Hepatocyte (in vitro differentiated cells): ENCODE measurements at regions not wholly inside any gene's neighbourhood (a gene's known extent, or its start where the extent isn't known, plus 50 kb on each side); places are given as distances from the start of the nearest gene placed in this dataset.

ENCODE experiments used
- DNase-seq: peaks from one replicate; pipeline ENCODE4 v3.0.0-alpha.2; 2016; ENCODE audit warnings: low spot score
- H2AFZ ChIP-seq: fragments of 200-600 bp; sonication (generic); 2 replicates; pipeline ENCODE4 v1.6.0; 2016; ENCODE audit warnings: antibody characterized with exemption, mild to moderate bottlenecking
- H3K27ac ChIP-seq: fragments of 200-600 bp; sonication (generic); 2 replicates; pipeline ENCODE4 v1.5.1; 2016; ENCODE audit warnings: mild to moderate bottlenecking
- H3K27me3 ChIP-seq: fragments of 200-600 bp; sonication (generic); 2 replicates; pipeline ENCODE4 v1.6.1; 2016
- H3K36me3 ChIP-seq: fragments of 200-600 bp; sonication (generic); replicated peaks from 2 replicates; pipeline ENCODE4 v1.5.1; 2016; ENCODE audit warnings: low read depth; ENCODE audit not compliant: insufficient read depth
- H3K4me1 ChIP-seq: fragments of 200-600 bp; sonication (generic); 2 replicates; pipeline ENCODE4 v1.5.1; 2016; ENCODE audit warnings: mild to moderate bottlenecking, moderate library complexity; ENCODE audit not compliant: insufficient read depth
- H3K4me2 ChIP-seq: fragments of 200-600 bp; sonication (generic); 2 replicates; pipeline ENCODE4 v1.6.0; 2016
- H3K4me3 ChIP-seq: fragments of 200-600 bp; sonication (generic); 2 replicates; pipeline ENCODE4 v1.5.1; 2016; ENCODE audit warnings: mild to moderate bottlenecking
- H3K79me2 ChIP-seq: fragments of 200-600 bp; sonication (generic); 2 replicates; pipeline ENCODE4 v1.6.0; 2017; ENCODE audit warnings: mild to moderate bottlenecking
- H3K9me2 ChIP-seq: fragments of 200-600 bp; sonication (generic); replicated peaks from 2 replicates; pipeline ENCODE4 v1.6.0; 2017; ENCODE audit warnings: mild to moderate bottlenecking; ENCODE audit not compliant: insufficient read depth
- H3K9me3 ChIP-seq: fragments of 200-600 bp; sonication (generic); 2 replicates; pipeline ENCODE4 v1.5.1; 2016; ENCODE audit warnings: low read depth, mild to moderate bottlenecking
- H4K20me1 ChIP-seq: fragments of 200-600 bp; sonication (generic); 2 replicates; pipeline ENCODE4 v1.6.0; 2016; ENCODE audit warnings: mild to moderate bottlenecking; ENCODE audit not compliant: insufficient read depth, poor library complexity, severe bottlenecking
- CTCF ChIP-seq: fragments of 200-600 bp; sonication (generic); IDR thresholded peaks from 2 replicates; pipeline ENCODE4 v1.5.1; 2016; ENCODE audit warnings: antibody characterized with exemption, mild to moderate bottlenecking; ENCODE audit not compliant: poor library complexity
- EZH2 ChIP-seq: fragments of 200-600 bp; sonication (generic); IDR thresholded peaks from 2 replicates; pipeline ENCODE4 v1.6.1; 2016; ENCODE audit warnings: antibody characterized with exemption, mild to moderate bottlenecking, borderline replicate concordance
- EZH2phosphoT487 ChIP-seq: fragments of 200-600 bp; sonication (generic); IDR thresholded peaks from one replicate; pipeline ENCODE4 v1.6.1; 2018; ENCODE audit warnings: antibody characterized with exemption, mild to moderate bottlenecking, low read depth, moderate library complexity; ENCODE audit not compliant: unreplicated experiment, severe bottlenecking
- WGBS: methylation state at CpG from one replicate; pipeline ENCODE4 v1.1.6; 2016; ENCODE audit warnings: low lambda C conversion rate; ENCODE audit errors: missing lambda C conversion rate; 5-methylcytosine and 5-hydroxymethylcytosine counted together

- Histone ChIP-seq H3K4me1 (no peaks in the 10 kb centered on the region), H4K20me1 (no peaks in the 10 kb centered on the region), H3K4me3 (no peak overlapping the region), H3K9me2 (no peaks in the 10 kb centered on the region), H3K4me2 (no peak overlapping the region), H3K79me2 (no peaks in the 10 kb centered on the region), H3K27ac (no peak overlapping the region), H3K27me3 (no peaks in the 10 kb centered on the region), H2AFZ (no peak overlapping the region), H3K36me3 (no peaks in the 10 kb centered on the region), H3K9me3 (no peaks in the 10 kb centered on the region)
- no peak for TF ChIP-seq CTCF
- TF ChIP-seq EZH2 = no peak
- DNase-seq = no peak
- 83% methylated on average over 1 of the region's 1 CpG for WGBS
Observed at GRCh38 chr2:35503738-35504199, 851.8 kb upstream of the CRIM1 start.

GRCh38 chr2:35503311-35503710 is 852.3 kb upstream of the CRIM1 start:
- H3K9me2 ChIP-seq = no peaks in the 10 kb centered on the region
- TF ChIP-seq EZH2 = no peak
- TF ChIP-seq CTCF = no peak
- TF ChIP-seq EZH2phosphoT487 = no peak
- no peak overlapping the region for H2AFZ ChIP-seq
- no peaks in the 10 kb centered on the region for H3K79me2 ChIP-seq
- no peaks in the 10 kb centered on the region for H3K36me3 ChIP-seq
- no peak overlapping the region for H3K27ac ChIP-seq
- 82% methylated on average over 3 of the region's 3 CpGs for WGBS
- no peak for DNase-seq
- no peak overlapping the region for H3K4me2 ChIP-seq
- H3K4me3 ChIP-seq = no peak overlapping the region
- no peaks in the 10 kb centered on the region for H3K27me3 ChIP-seq
- no peaks in the 10 kb centered on the region for H3K9me3 ChIP-seq
- H4K20me1 ChIP-seq = no peaks in the 10 kb centered on the region
- no peaks in the 10 kb centered on the region for H3K4me1 ChIP-seq

- DNase-seq = no peak
- H3K9me2 ChIP-seq = no peaks in the 10 kb centered on the region
- H3K9me3 ChIP-seq = no peaks in the 10 kb centered on the region
- no peaks in the 10 kb centered on the region for H3K4me1 ChIP-seq
- H3K36me3 ChIP-seq = no peaks in the 10 kb centered on the region
- H3K4me3 ChIP-seq = no peak overlapping the region
- no peak overlapping the region for H3K27ac ChIP-seq
- TF ChIP-seq EZH2 = no peak
- TF ChIP-seq EZH2phosphoT487 = no peak
- TF ChIP-seq CTCF = no peak
- no peaks in the 10 kb centered on the region for H3K27me3 ChIP-seq
- no peak overlapping the region for H2AFZ ChIP-seq
- no peaks in the 10 kb centered on the region for H3K79me2 ChIP-seq
- H4K20me1 ChIP-seq = no peaks in the 10 kb centered on the region
- 82% methylated on average over 6 of the region's 6 CpGs for WGBS
- H3K4me2 ChIP-seq = no peak overlapping the region
Observed at GRCh38 chr2:35501076-35501475, 854.5 kb upstream of the CRIM1 start.

GRCh38 chr2:35496022-35496421 is 859.6 kb upstream of the CRIM1 start:
- TF ChIP-seq CTCF (no peak), EZH2 (no peak), EZH2phosphoT487 (no peak)

More at GRCh38 chr2:35496022-35496421, 859.6 kb upstream of the CRIM1 start:
- 86% methylated on average over 1 of the region's 1 CpG for WGBS
- no peaks in the 10 kb centered on the region for H3K4me1 ChIP-seq
- H3K79me2 ChIP-seq = no peaks in the 10 kb centered on the region
- no peaks in the 10 kb centered on the region for H3K9me3 ChIP-seq
- H3K4me2 ChIP-seq = no peak overlapping the region
- H3K27me3 ChIP-seq = no peaks in the 10 kb centered on the region
- no peak overlapping the region for H3K27ac ChIP-seq
- H4K20me1 ChIP-seq = no peaks in the 10 kb centered on the region
- no peak for DNase-seq
- no peak overlapping the region for H3K4me3 ChIP-seq
- H3K36me3 ChIP-seq = no peaks in the 10 kb centered on the region
- H3K9me2 ChIP-seq = no peaks in the 10 kb centered on the region
- no peak overlapping the region for H2AFZ ChIP-seq
